NCI-H1048 (cell line): ENCODE measurements at regions not wholly inside any gene's neighbourhood (a gene's known extent, or its start where the extent isn't known, plus 50 kb on each side); places are given as distances from the start of the nearest gene placed in this dataset.
"Not testable (repeated sequence)": the region's sequence is repeated elsewhere in the genome, so short reads cannot be mapped to it uniquely, and the experiment has no call there.

Source experiments
- DNase-seq: peaks from one replicate; lab custom pipeline; 2025; lab: John Stamatoyannopoulos, UW

DNA sequence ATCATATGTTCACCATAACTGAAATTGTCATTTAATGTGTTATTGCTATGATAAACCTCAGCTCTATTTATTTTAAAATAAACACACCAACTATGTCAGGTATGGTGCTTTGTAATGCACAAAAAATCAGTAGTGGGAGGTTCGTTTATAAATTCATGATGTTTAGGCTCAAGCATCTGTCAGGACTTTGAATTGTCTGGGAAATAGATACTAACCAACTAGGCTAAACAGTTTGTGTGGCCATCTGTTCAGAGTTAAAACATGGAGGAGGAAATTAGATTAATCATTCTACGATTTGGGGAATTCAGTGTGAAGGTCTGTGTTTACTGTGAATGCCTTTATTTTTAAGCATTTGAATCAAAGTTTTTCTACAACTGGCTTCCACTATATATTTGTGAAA is 212.6 kb upstream of the FZD8 start:
- DNase-seq, result no peak

DNA sequence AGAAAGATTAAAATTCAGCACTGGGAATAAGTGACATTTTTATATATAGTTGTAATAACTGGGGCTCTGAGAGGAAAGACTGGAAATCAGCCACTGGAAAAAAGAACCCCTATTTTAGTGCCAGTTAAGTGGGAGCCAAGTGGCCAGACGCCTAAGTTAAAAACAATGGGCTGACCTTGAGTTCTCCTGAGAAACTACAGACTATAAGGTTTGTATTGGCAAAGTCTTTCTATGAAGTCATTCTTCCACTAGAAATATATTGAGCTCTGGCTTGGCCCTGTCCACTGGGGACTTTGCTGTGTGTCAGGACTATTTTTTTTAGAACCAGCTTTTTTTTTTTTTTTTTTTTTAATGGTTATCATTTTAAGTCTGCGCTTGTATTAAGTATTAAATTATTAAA is 210.6 kb upstream of the FZD8 start:
- no peak for DNase-seq

DNA sequence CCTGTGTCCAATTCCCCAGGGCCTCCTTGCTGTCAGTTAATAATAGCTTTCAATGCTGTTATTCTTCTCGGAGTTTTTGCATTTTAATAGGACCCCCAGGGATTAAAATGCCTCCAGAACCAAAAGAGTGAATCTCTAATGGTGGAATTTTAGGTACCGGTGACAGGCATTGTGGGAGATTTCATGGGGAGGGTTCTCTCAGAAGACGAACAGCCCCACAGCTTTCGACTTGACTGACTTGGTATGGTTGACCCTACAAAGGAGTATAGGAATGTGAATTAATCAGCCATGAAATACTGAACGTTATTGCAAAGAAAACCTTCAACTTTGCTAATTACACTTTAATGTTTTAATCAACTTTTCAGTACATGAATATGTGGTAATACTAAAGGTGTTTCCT is 206.3 kb upstream of the FZD8 start:
- DNase-seq, result no peak

DNA sequence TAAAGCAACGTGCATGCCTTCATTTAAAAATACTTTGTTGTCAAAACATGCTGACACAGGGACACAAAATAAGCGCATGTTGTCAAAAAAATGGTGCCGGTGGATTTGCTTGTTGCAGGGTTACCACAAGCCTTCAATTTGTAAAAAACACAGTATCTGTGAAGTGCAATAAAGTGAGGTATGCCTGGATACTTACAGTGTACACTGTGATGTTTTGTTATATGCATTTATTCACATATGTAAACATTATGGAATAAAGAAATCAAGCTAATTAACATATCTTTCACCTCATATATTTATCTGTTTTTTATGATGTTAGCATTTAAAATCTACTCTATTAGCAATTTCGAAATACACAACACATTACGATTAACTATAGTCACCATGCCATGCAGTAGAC is 202.6 kb upstream of the FZD8 start:
- DNase-seq, result no peak

DNA sequence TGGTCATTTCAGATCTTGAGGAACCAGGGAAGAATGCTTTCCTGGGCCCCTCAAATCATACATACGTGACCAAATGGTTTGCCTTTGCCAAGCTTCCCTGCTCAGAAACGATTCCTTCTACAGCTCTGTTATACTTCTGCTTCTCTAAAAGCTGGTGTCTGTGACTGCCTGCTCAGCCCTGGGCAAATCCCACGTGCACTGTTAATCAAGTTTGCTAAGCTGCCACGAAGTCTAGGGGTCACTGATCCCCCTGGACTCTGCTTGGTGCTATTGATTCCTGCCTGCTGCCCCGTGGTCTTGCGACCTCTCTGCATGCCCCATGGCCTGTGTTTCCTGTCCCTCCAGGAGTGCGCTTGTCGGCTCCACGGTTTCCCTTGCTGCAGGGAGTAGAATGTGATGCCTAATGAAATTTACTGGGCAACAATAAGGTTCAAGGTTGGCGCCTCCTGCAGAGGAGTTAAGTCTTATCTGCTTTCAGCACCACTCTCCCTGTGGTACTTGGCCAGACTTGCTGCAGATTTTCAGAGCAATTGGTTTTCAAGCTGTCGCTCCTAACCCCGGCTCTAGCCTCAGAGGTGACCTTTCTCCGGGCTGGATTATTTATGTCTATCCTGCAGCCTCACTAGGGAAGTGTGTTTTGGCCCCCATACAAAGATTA is 201.6 kb upstream of the FZD8 start:
- DNase-seq, result no peak

DNA sequence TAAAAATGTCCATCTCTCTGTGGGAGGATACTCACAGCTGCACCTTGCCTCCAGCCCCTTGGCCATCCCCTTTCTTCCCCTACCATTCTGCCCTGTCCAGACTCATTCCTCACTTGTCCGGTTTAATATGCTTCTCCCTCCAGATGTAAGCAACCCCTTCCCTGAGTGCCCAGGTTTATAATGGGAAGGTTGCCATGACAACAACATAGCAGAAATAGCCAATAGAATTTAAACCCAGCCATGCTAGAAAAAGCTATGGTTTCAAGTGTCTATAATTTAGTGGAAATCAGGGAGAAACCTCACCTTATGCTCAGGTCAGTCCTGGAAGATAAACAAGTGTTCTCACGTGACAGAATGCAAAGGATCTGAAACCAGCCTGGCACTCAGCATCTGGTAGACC is 196.0 kb upstream of the FZD8 start:
- DNase-seq, result no peak

DNA sequence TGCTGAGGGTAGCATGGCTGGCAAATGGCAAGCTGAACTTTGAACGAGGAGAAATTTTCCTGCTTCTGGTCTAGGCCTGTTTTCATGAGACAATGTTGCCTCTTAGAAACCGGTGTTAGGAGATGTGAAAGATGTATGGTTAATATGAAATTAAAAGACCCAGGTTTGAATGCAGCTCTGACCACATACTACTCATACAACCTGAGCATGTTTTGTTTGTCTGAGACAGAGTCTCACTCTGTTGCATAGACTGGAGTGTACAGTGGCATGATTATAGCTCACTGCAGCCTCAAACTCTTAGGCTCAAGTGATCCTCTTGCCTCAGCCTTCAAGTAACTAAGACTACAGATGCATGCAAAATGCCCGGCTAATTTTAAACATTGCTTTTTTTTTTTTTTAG is 193.4 kb upstream of the FZD8 start:
- DNase-seq, result no peak

DNA sequence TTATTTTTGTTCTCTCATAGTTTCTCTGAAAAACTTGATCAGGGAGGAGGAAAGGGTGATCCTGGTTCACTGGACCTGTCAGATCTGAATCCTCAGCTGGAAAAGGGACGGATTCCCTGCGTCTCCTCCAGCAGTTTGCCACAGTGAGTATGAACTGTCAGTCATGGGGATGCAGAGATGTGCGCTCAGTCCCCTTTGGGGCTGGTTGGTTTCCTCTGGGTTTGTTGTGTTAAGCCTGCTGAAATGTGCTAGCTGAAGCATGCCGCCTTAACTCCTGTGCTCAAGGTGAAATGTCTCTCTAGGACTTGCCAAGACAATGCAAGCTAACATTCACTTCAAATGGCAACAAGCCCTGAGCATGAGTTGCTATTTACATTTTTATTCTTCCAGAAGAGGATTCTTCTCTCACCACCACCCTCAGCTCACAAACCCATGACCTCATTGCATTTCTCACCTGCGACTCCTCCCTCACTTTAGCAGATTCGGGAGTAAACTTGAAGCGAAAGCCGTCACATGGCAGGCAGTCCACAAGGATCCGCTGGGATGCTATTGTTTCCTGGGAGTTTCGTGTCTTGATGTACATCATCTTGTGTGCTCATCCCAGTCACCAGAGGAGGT is 192.9 kb upstream of the FZD8 start:
- no peak for DNase-seq

DNA sequence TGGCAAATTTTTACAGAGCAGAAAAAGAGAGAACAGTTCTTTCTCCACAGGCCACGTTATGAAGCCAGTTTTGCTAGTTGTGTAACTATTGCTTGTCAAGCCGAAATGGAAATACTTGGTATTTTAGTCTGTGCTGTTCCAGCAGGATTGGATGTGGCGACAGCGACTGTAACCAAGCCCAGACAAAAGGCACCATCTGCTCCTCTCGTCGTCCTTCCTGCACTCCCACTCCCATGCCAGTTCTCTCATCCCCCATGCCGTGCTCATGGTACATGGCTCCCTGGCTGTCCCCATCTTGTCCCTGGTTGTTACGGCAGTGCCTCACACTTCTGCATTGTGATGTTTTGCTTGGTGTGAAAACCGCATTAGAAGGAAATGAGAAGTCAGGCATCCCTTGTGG is 185.7 kb upstream of the FZD8 start:
- no peak for DNase-seq

DNA sequence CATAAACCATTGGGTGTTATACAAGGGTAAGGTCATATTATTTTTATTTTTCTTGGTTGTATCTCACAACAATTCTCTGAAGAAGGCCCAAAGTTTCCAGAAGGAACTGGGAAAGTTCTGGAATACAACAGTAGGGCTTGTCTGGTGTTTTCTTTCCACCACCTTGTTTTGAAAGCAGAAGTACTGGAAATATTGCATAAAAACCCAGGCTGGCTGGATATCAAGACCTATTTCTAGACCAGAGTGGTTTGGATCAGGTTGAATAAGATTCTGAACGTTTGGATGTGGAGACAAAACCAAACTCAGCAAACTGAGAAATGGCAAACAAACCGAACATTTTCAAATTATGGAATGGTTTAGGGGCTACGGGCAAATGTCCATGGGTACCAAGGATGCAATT is 182.6 kb upstream of the FZD8 start:
- no peak for DNase-seq

DNA sequence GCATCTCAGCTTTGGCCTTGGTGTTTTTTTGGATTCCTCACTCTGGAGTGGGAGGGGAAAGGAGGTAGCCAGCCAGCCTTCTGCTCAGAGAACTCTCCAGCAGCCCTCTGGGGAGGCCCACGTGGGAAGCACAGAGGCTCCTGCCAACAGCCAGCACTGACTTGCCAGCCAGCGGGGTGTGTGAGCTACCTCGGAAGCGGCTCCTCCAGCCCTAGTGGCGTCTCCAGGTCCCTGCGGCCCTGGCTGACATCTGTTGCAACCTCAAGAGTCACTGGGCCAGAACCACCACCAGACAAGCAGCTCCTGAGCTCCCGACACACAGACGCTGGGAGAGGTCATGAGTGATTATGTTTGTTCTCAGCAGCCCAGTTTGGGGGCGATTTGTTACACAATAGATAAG is 180.2 kb upstream of the FZD8 start:
- no peak for DNase-seq

DNA sequence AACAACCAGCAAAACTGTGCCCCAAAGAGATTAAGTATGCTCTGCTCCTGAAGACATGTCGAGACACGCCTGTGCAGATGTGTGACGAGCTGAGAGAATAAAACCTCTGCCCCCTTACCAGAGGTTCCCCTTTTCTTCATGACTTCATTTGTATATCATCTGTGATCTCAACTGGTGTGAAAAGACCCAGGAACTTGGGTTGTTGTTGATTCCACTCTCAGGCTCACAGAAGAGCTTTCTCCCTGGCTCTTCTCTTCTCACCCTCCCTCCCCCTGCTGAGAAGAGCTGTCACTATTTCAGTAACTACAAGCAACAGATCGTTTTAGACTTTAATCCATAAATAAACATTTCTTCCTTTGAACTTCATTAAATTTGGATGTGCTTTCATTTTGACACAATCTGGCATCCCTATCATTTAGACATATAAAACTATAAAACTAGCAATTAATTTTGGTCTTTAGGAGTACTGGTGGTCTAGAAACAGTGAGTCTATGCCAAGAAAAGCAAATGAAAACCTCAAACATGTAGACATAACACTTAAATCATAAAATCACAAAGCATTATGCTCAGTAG is 179.3 kb upstream of the FZD8 start:
- no peak for DNase-seq

DNA sequence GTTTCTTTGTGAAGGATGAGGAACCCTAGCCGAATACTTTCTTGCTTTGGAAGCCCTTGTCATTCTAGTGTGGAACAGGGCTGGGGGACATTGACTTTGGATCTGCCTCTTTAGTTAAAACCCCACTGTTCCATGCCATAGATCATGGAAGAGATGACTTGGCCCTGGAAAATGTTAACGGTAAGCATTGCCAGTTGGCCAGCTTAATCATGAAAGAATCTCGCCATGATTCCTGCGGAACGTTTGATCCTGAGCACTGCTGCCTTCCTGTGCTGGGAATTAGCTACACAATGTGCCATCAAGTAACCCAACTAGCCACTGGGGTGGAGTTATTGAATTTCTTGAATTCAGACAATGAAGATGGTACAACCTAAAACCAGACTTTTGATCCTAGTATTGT is 177.6 kb upstream of the FZD8 start:
- no peak for DNase-seq

DNA sequence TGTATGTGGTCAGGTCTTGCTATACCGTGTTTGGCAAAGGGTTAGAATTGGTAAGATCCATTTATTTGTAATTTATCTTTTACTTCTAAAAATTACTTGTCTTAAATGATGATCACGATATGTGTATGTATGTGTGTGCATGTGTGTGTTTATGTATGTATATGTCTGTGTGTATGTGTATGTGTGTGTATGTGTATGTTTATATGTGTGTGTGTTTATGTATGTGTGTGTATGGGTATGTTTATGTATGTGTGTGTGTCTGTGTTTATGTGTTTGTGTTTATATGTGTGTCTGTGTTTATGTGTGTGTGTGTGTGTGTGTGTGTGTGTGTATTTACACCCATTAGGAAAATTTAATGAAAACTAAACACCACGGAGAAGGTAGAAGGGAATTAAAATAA is 176.9 kb upstream of the FZD8 start:
- DNase-seq, result no peak

DNA sequence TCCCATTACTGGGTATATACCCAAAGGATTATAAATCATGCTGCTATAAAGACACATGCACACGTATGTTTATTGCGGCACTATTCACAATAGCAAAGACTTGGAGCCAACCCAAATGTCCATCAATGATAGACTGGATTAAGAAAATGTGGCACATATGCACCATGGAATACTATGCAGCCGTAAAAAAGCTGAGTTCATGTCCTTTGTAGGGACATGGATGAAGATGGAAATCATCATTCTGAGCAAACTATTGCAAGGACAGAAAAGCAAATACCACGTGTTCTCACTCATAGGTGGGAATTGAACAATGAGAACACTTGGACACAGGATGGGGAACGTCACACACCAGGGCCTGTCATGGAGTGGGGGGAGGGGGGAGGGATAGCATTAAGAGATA is 175.0 kb upstream of the FZD8 start:
- DNase-seq, result not testable (repeated sequence)

DNA sequence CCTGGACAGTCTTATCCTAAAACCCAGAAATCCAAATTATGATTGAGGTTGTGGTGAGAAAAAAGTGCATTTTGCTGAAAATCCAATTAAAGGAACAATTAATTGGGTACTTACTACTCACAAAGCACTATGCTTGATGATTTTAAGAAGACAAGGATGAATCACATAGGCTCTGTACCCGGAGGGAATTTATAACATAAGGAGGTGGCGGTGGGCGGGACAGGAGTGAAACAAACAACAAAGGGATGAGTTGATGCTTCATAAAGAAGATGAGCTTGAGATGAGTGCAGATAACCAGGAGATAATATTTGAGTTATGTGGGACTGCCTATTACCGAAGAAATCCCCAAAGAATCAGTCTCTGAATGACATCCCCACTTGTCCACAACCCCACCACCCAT is 171.1 kb upstream of the FZD8 start:
- no peak for DNase-seq

DNA sequence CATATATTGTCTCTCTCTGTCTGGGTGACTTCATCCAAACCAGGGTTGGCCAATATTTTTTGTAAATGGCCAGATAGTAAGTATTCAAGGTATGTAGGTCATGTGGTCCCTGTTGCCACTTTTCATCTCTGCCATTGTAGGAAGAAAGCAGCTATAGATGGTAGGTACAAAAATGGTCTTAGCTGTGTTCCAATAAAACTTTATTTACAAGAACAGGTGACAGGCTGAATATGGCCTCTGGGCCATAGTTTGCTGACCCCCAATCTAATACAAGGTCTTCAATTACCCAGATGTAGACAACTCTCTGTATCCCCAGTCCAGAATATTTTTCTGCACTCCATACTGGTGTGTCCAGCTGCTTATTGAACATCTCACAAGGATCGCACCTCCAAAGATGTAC is 166.2 kb upstream of the FZD8 start:
- no peak for DNase-seq

DNA sequence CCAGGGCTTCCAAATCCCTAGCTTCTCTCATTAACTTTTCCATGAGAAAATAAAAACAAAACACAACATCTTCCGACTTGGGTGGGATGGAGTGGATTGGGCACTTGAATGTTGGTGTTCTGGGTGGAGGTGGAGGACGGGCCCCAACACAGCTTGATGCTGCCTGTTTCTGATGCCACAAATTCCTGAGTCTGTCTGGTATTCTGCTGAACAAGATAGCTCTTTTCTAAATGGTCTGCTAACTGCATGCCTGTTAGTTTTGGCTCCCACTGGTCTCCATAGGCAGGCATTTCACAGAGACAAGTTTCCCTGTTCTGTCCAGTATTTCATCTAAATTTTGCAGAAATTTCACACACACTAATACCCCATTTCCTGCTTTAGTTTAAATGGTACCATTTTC is 160.9 kb upstream of the FZD8 start:
- DNase-seq, result no peak

DNA sequence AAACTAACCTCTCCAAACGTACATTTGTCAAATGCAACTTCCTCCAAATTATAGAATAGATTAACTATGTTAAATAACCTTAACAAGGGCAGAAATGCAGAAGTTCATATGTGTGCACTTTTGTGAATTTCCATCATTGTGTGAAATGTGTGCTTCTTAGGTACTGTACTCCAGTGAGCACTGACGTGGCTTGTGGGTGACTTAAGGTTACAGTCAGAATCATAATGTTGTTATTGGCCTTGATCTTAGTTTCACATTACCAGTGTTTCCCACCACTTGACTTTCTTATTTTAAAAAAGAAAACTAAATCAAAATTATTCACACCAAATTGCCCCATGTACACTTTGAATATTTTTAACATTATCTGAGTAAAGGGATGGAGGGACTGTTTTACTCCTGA is 155.1 kb upstream of the FZD8 start:
- DNase-seq, result no peak

DNA sequence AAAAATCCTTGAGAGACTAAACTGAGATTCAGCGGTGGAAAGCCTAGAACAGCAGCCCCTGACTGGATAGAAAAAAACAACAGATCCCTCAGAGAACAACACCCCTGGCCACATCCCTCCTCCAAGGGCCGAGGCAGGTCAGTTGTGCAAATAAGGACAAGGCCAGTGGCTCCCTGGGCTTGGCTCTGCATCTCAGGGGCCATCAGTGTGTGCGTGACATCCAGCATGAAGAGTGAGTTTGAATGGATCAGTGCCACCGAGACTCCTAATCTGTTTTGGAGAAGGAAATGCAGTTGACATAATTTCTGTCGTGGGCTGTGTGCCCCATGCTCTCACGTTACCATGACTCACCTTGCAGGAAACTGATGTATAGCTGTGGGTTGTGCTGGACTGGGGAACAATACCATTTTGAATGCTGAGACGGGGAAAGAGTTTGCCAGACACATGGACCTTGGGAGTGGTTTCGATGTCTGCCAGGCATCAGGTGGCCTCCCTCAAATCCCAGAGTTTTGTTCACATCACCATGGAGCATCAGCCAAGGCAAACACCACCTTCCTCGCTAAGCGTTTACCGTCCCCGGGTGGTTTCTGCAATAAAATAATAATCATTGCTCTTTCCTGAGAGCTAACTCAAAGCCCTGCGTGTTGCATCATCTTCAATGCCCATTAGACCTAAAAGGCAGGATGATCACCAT is 153.2 kb upstream of the FZD8 start:
- no peak for DNase-seq

DNA sequence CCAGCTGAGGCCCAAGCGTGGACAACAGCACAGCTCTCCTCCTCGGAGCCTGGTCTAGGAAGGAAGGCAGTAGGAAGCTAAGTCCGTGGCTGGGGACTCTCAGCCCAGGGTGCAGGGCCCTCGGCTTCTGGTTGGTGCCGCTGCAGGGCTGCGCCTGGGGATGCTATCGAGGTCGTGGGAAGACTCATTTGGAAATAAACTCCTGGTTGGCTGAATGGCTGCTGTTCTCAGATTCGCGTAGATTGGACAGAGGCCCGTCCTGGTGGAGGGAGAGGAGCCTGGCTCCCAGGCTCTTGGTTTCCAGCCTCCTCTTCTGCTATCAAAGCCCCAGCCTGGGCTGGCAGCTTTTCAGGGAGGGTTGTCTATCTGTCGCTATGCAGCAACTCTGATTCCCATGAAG is 152.6 kb upstream of the FZD8 start:
- DNase-seq, result no peak

DNA sequence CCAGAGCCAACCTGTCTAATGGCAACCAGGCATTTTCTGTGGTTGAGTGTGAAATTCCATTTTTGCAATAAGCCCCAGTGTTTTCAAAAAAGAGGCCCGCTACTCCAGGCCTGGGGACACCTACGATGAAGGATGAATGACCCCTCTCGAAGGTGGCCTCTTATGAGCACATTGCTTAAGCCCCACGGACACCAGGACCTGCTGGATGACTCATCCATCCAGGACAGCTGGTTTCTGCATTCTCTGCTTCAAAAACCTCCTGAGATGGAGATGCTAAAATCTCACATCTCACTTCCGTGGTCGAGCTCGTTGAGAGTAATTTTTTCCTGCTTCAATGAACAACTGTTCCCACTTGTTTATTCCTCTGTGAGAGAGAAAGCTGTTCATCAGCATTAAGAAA is 150.2 kb upstream of the FZD8 start:
- DNase-seq, result no peak

DNA sequence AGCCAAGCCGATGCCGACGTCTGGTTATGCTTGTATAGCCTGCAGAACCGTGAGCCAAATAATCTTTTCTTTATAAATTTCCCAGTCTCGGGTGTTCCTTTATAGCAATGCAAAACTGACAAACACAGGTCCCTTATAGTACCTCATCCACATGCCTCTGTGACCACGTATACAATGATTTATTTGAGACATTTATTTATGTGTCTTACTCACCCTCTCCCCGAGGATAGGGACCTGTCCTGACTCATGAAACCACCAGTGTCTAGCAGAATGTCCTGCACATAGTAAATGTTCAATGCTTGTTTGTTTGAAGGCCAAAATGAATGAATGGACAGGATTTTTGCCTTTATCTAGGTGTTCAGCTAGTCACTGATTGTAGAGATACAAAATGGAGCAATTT is 147.9 kb upstream of the FZD8 start:
- DNase-seq, result no peak

DNA sequence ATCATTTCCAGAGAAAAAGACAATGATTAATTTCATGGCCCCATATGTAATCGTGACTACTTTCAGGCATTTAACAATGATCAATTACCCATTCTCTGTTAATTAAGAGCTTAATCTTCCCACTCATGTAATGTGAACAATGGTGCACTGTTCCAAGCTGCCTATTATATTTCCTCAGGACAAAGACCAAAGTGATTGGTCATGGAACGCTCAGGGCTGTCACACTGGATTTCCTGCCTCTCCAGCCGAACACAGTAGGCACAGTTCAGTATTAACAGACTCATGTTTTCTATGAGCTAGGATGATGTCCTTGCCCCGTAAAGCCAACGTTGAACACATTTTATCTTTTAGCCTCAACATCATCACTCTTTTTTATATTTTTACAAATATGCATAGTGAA is 142.7 kb upstream of the FZD8 start:
- DNase-seq, result no peak
